Erythroblast (primary cell): ENCODE measurements at regions not wholly inside any gene's neighbourhood (a gene's known extent, or its start where the extent isn't known, plus 50 kb on each side); places are given as distances from the start of the nearest gene placed in this dataset.
"Not testable (repeated sequence)": the region's sequence is repeated elsewhere in the genome, so short reads cannot be mapped to it uniquely, and the experiment has no call there.

Source experiments
- DNase-seq, 2 experiments: peaks; one replicate each; lab custom pipeline; 2025; lab: John Stamatoyannopoulos, UW
- GATA1 ChIP-seq: IDR thresholded peaks from 2 replicates; pipeline ENCODE4 v1.6.1; 2011; ENCODE audit warnings: low read depth, mild to moderate bottlenecking, control low read depth, low read length, moderate library complexity
- POLR2A ChIP-seq: IDR thresholded peaks from 2 replicates; pipeline ENCODE4 v1.6.1; 2011; ENCODE audit warnings: mild to moderate bottlenecking, low read length

DNA sequence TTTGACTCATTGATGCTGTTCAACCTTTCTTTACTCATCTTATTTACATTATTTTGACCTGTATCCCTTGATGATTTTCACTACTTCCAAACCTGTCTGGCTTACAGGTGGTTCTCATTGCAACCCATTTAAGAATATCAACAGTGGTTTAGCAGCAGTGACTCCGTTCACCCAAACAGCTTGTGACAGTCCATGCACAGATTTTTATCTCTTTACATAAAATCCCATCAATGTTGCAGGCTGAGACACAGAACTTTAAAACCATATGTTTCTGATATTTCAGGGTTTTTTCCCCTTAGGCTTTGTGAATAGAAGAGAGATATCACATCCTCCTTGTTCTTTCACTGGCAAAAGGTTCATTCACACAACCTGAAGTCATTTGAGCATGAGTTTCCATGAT is 149.1 kb upstream of the CDIN1 start:
- TF ChIP-seq POLR2A (no peak), GATA1 (no peak)
- no peak for DNase-seq

DNA sequence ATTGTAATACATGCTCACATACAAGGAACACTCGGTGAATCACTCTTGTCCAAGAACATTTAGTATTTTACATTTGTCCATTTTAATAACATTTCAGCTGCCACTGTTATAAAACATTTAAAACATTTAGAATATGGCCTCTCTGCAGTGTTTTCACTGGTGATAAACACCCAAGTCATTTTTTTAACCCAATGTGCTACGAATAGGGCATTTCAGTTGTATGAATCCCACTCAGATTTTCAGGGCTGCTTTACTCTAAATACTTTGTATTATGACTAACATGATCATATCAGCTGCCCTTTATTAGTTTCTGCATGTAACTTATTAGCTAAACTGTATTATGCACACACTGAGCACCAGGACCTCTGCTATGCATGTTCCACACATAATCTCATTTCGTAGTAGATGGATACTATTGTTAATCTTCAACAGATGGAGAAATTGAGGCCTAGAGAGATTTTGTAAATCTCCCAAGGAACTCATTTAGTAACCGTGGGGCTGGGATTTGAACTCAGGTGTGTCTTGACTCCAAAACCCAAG is 148.6 kb upstream of the CDIN1 start:
- DNase-seq: no peak
- TF ChIP-seq POLR2A (no peak), GATA1 (no peak)

DNA sequence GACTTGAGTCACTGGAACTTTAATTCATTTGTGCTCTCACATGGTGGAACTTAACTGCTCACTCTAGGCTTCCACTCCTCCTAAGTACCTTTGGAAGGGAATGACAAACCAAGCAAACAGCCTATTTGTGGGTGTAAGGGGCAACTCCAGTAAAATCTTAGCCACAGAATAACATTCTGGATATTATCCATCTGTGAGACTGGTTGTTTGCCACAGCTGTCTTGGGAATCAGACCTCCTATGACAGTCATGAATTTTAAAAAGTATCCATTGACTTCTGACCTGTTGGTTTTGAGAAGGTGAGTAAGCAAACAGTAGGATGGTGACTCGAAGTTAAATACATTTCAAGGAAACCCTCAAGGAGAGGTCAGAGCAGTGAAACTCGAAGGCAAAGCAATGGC is 147.3 kb upstream of the CDIN1 start:
- TF ChIP-seq POLR2A (no peak), GATA1 (no peak)
- DNase-seq: no peak

DNA sequence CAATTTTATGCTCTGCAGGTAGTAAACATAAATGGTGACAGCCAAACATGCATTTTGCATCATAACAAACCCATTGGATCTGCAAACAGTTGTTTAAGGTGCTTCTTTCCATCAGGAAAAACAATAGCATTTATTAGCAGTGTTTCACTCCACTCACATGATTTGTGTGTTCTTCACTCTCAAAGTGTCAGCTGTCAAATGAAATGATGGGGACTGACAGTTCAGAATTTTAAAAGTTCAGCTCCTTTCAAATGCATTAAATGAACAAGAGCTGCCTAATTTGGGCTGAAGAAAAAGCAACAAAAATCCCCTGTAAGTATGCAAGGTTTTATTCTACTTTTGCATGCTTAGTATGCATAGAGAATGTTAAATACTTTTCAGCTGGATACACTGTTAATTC is 145.2 kb upstream of the CDIN1 start:
- TF ChIP-seq GATA1 (no peak), POLR2A (no peak)
- DNase-seq: no peak

DNA sequence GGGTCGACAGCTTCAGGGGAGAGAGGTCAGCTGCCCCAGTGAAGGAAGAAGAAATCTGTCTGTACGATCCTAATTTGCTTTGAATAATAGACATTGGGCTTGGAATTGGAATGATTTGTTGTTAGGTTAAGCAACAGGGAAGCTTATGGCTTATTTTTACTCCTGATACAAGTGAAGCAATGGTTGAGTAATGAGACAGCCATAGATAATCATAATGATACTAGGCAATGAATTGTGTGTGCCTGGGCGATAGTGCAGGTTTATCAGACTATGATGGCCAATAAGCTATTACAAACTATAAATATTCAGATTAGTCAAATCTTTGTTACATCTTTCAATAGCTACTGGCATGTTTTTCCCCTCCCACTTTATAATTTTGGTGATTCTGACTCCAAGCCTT is 140.9 kb upstream of the CDIN1 start:
- TF ChIP-seq GATA1 (no peak), POLR2A (no peak)
- DNase-seq: no peak

DNA sequence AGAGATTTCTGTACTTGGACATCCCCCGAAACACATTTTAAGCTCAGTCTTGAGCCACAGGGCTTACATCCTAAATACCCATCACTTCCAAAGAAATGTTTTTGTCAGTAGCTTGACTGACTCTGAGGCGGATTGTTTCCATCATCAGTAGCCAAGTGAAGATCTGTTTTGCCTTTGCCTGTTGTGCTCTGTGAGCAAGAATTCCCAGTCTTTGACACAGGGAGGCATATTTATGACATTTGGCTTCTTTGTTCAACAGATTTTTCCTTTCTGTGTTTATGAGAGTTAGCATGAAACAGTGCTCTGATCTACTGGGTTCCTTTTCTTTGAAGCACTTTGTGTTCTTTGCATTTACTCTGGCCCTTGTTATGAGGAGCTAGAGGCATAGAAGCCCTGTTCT is 132.1 kb upstream of the CDIN1 start:
- no peak for DNase-seq
- TF ChIP-seq POLR2A: no peak
- no peak for TF ChIP-seq GATA1

DNA sequence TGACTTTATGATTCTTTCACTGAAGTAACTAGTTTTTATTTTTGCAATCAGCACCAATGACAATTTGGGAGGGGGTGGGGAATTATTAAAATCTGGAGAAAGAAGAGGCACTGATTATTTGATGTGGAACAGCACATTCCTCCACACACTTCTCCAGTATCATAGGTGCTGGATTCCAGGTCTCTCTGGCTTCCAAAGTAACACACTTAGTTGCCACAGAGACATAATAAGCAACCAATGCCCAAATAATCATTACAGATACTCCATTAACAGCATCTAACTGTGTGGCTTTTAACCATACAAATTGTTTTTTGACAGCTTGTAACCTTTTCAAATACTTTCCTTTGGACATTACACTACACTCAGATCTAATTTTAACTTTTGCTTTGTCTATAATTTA is 131.0 kb upstream of the CDIN1 start:
- no peak for DNase-seq
- TF ChIP-seq POLR2A (no peak), GATA1 (no peak)

DNA sequence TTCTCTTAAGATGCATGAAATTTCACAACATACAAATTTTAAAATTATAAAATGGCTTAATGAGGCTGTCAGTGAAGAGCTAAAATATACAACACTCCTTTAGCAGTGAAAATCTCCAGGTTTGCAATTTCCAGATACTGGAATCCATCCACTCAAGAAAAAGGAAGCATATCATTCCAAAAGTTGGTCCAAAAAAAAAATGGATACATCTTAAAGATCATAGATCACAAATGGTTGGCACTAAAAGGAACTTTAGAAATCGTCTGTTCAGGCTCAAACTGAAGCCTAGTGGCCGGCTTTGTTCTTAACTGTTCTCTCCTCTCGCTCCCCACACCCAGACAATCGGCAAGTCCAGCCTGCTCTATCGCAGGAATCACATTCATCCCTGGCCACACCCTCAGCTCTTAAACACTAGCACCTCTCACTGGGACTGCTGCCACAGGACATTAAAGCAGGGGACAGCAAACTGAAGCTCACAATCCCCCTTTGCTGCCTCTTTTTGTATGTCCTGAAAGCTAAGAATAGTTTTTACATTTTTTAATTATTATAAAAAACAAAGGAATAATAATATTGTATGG is 130.3 kb upstream of the CDIN1 start:
- peak; percentile 71 to 90 for DNase-seq
- no peak for TF ChIP-seq GATA1
- no peak for TF ChIP-seq POLR2A

DNA sequence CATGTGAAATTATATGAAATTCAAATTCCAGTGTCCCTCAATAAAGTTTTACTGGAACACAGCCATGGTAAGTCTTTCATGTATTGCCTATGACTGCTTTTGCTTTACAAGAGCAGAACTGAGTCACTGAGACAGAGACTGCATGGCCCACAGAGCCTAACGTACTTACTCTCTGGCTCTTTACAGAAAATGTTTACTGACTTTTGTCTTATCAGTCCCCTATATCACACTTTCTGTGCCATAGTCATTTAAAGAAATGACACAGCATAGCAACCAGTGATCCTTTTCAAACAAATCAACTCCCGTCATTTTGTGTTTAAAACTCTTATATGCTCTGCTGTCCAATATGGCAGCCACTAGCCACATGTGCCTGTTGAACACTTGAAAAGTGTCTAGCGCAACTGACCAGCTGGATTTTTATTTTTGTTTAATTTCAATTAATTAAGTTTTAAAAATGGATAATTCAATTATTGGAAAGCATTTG is 129.7 kb upstream of the CDIN1 start:
- TF ChIP-seq GATA1 (no peak), POLR2A (no peak)
- peak in 1 of 2 experiments; percentile 54 for DNase-seq

DNA sequence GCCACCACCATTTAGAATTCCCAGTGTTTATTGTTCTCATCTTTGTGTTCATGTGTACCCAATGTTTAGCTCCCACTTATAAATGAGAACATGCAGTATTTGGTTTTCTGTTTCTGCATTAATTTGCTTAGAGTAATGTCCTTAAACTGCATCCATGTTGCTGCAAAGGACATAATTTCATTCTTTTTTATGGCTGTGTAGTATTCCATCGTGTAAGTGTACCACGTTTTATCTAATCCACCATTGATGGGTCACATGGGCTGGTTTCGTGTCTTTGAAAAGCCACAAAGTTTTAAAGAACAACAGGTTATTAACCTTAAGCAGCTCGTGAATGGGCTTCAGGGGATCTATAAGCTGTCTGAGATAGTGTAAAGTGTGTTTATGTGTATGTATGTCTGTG is 125.2 kb upstream of the CDIN1 start:
- not testable (repeated sequence) for DNase-seq

DNA sequence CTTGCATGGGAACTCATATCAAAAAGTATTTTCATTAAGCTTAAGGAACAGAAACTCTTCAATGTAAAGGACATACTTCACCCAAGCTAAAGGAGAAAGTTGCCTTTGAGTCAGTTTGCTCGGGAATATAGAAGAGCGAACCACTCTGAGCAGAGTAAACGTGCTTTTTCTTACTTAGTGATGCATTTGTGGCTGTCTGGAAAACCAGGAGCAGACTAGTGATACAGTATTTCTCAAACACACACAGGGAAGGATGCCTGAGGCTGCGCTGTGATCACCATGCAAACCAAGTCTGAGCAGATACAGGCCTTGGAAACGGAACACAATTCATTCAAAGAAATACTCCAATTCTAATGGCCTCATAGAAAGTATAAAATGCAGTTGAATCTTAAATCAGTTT is 121.0 kb upstream of the CDIN1 start:
- TF ChIP-seq GATA1: no peak
- TF ChIP-seq POLR2A: no peak
- no peak for DNase-seq

DNA sequence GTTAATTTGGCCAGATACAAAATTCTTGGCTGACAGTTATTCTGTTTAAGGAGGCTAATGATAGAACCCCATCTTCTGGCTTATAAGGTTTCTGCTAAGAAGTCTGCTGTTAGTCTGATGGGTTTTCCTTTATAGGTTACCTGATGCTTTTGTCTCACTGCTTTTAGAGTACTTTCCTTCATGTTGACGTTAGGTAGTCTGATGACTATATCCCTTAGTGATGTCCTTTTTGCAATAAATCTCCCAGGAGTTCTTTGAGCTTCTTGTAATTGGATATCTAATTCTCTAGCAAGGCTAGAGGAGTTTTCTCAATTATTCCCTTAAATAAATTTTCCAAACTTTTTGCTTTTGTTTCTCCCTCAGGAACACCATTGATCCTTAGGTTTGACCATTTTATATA is 114.1 kb upstream of the CDIN1 start:
- no peak for DNase-seq
- TF ChIP-seq GATA1 (no peak), POLR2A (no peak)

DNA sequence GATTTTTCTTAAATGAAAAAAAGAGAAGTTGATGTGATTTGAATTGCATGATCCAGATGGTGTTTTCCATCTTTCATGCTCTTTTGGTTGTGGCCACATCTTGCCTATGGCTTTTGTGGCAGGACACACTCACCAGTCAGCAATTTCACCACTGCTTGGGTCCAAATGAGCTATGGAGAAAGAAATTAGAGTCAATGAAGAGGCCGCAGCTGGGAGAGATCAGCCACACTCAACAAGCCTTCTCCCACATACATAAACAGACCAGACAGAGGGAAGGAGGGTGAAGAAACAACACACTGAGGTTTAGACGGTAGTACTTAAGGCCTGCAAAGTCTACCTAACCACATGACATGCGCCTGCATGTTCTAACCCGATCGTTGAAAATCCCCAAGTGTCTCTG is 110.7 kb upstream of the CDIN1 start:
- no peak for DNase-seq
- TF ChIP-seq GATA1 (no peak), POLR2A (no peak)

DNA sequence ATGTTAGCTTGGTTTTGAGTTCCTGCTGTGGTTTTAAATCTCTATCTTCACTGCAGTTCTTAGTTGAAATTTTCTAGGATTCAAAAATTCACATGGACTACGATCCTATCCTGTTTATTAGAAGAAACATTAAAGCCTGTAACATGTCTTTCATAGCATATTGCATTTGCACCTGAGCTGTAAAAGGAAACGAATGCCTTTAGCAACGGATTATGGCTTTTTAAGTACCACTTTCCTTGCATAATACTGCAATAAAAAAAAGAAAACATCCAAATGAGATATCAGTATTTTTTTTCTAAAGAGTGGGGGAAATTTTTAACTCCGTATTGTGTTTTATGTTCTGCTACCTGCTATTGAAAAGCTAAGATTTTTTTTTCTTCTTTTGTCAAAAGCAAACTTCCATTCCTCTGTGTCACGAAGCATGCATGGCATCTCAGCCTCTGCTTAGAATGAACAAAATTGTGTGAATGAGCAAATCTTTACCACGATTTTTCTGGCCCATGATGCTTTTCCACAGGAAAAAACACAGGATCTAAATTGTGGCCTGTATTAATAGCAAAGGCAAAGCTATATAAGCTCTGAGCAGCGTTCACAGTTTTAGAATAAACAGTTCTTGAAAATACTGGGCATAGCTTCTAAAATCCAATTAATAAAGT is 110.0 kb upstream of the CDIN1 start:
- DNase-seq: no peak
- no peak for TF ChIP-seq POLR2A
- TF ChIP-seq GATA1: no peak

DNA sequence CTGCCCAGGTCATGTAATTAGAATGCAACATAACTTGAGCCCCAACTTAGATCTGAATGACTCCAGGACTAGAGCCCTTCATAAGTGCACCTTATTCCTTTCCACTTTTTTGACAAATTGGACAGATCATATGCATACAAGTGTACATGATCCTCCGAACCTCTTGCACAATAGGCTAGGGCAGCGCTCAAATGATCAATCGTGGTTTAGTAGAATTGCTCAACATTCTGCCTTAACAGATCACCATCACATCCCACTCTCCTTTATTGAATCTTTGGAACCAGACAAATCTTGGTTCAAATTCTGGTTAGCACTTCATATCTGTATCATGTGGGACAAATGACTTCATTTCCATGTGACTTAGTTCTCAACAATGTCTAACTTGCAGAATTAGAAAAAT is 106.8 kb upstream of the CDIN1 start:
- TF ChIP-seq GATA1: no peak
- no peak for TF ChIP-seq POLR2A
- no peak for DNase-seq

DNA sequence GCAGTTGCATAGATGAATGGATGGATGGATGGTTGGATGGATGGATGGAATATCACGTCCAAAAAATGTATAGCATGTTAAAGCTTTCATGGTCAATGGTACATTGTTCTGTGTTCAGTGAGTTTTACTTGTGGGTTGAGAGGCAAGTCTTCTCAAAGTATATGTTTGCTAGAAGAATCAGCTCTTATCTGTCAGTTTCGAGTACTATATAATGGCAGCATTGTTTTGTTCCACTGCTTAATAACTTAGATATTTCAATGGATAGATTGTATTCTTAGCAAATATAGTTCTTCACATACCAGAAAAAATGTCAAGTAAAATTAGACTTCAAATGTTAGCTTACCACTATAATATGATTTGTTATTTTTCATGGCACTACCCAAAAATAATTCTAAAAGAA is 100.9 kb upstream of the CDIN1 start:
- TF ChIP-seq GATA1 (no peak), POLR2A (no peak)
- DNase-seq: no peak
